ENCODE measurements at regions not wholly inside any gene's neighbourhood (a gene's known extent, or its start where the extent isn't known, plus 50 kb on each side); places are given as distances from the start of the nearest gene placed in this dataset.

- TF ChIP-seq, protein P1, sequence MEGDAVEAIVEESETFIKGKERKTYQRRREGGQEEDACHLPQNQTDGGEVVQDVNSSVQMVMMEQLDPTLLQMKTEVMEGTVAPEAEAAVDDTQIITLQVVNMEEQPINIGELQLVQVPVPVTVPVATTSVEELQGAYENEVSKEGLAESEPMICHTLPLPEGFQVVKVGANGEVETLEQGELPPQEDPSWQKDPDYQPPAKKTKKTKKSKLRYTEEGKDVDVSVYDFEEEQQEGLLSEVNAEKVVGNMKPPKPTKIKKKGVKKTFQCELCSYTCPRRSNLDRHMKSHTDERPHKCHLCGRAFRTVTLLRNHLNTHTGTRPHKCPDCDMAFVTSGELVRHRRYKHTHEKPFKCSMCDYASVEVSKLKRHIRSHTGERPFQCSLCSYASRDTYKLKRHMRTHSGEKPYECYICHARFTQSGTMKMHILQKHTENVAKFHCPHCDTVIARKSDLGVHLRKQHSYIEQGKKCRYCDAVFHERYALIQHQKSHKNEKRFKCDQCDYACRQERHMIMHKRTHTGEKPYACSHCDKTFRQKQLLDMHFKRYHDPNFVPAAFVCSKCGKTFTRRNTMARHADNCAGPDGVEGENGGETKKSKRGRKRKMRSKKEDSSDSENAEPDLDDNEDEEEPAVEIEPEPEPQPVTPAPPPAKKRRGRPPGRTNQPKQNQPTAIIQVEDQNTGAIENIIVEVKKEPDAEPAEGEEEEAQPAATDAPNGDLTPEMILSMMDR (IDR thresholded peaks at IDR 0.05) = no peak
- TF ChIP-seq POLR2A (IDR thresholded peaks at IDR 0.05) = no peak
These were observed 139.3 kb downstream of the LYPLAL1 start for GRCh38 chr1:219312967-219313366.

Data from adrenal gland (tissue), 5 donors.